HCT116 (cell line): ENCODE measurements at regions not wholly inside any gene's neighbourhood (a gene's known extent, or its start where the extent isn't known, plus 50 kb on each side); places are given as distances from the start of the nearest gene placed in this dataset.
"Not testable (repeated sequence)": the region's sequence is repeated elsewhere in the genome, so short reads cannot be mapped to it uniquely, and the experiment has no call there.

Experiments used
- ATAC-seq: fragments of 200-7000 bp; cut with Tn5 transposase; 2 replicates; pipeline ENCODE4 v1.9.1; 2020; ENCODE audit warnings: mild to moderate bottlenecking, moderate library complexity
- BruUV-seq: library from RNA; stranded (reverse); fragments of 400-500 nt; replicated peaks from 2 replicates; lab custom pipeline; 2021; lab: Mats Ljungman, UMichigan
- CTCF ChIA-PET: fragments of 300-600 bp; sonication (Branson Sonifier 250); formaldehyde crosslinking; loops from one replicate; lab custom pipeline; 2021; ENCODE audit warnings: antibody characterized with exemption; lab: Charles Lee
- POLR2A ChIA-PET: fragments of 300-600, 350-600 bp; sonication (Branson Sonifier 250); formaldehyde crosslinking; loops from one replicate; lab custom pipeline; 2021; ENCODE audit warnings: antibody characterized with exemption; lab: Charles Lee
- RAD21 ChIA-PET, 2 experiments: fragments of 300-600 bp; sonication (Branson Sonifier 250); formaldehyde crosslinking; loops; one replicate each; lab custom pipeline; 2023; ENCODE audit warnings: low total read pairs in 2 of 2; ENCODE audit not compliant: uncharacterized antibody in 2 of 2, unreplicated experiment in 2 of 2, low non-redundant PET in 1 of 2; lab: Charles Lee
- DNase-seq: peaks from one replicate; pipeline ENCODE4 v3.0.0-alpha.2; 2010; ENCODE audit warnings: low read depth, low spot score
- H2AFZ ChIP-seq: fragments of 200-600 bp; shearing (Covaris generic), sonication (generic); 2 replicates; pipeline ENCODE4 v1.6.1; 2017; ENCODE audit warnings: low read depth, mixed run types, mixed read lengths, antibody characterized with exemption, low read length; ENCODE audit not compliant: poor library complexity, severe bottlenecking
- H3K27ac ChIP-seq: 2 replicates; pipeline ENCODE4 v1.5.1; 2012; ENCODE audit warnings: low read depth, low read length
- H3K27me3 ChIP-seq: fragments of 200-600 bp; sonication (generic); 2 replicates; pipeline ENCODE4 v1.6.1; 2016; ENCODE audit warnings: mixed run types, low read length, mixed read lengths; ENCODE audit not compliant: insufficient read depth
- H3K36me3 ChIP-seq, 2 experiments: fragments of 200-500 bp in 1 of 2; fragments of 200-600 bp in 1 of 2; sonication (Bioruptor generic) in 1 of 2; sonication (generic) in 1 of 2; 2 replicates each; pipeline versions ENCODE4 v1.5.1 to v1.6.1; 2014 to 2016; ENCODE audit warnings: low read length in 2 of 2, inconsistent platforms in 1 of 2, mixed read lengths in 1 of 2, mixed run types in 1 of 2; ENCODE audit not compliant: insufficient read depth in 2 of 2, control insufficient read depth in 1 of 2
- H3K4me1 ChIP-seq, 2 experiments: fragments of 200-600 bp in 1 of 2; sonication (generic) in 1 of 2; 2 replicates each; pipeline versions ENCODE4 v1.5.1 to v1.6.1; 2012 to 2017; ENCODE audit warnings: low read length in 2 of 2, inconsistent platforms in 1 of 2, mild to moderate bottlenecking in 1 of 2, mixed read lengths in 1 of 2, mixed run types in 1 of 2, moderate library complexity in 1 of 2; ENCODE audit not compliant: insufficient read depth in 2 of 2, control insufficient read depth in 1 of 2
- H3K4me2 ChIP-seq: fragments of 200-600 bp; sonication (generic); 2 replicates; pipeline ENCODE4 v1.6.1; 2017; ENCODE audit warnings: mixed run types, low read length, mixed read lengths
- H3K4me3 ChIP-seq, 2 experiments: fragments of 200-600 bp in 1 of 2; sonication (generic) in 1 of 2; replicated peaks in 1 of 2; 2 replicates each; pipeline ENCODE4 v1.5.1; 2011 to 2016; ENCODE audit warnings: low read length in 2 of 2, control low read depth in 1 of 2, low read depth in 1 of 2, mild to moderate bottlenecking in 1 of 2, mixed read lengths in 1 of 2, mixed run types in 1 of 2
- H3K79me2 ChIP-seq: fragments of 200-600 bp; sonication (generic); 2 replicates; pipeline ENCODE4 v1.6.1; 2017; ENCODE audit warnings: mild to moderate bottlenecking, mixed run types, low read length, moderate library complexity, mixed read lengths; ENCODE audit not compliant: insufficient read depth
- H3K9ac ChIP-seq: fragments of 200-600 bp; sonication (generic); 2 replicates; pipeline ENCODE4 v1.6.1; 2016; ENCODE audit warnings: low read length, mixed read lengths
- H3K9me2 ChIP-seq: fragments of 200-600 bp; sonication (generic), shearing (Covaris generic); 2 replicates; pipeline ENCODE4 v1.6.1; 2017; ENCODE audit warnings: mixed run types, mild to moderate bottlenecking, moderate library complexity; ENCODE audit not compliant: insufficient read depth
- H3K9me3 ChIP-seq, 2 experiments: fragments of 200-500 bp in 1 of 2; fragments of 200-600 bp in 1 of 2; sonication (Bioruptor generic) in 1 of 2; sonication (generic) in 1 of 2; 2 replicates each; pipeline ENCODE4 v1.6.1; 2014 to 2017; ENCODE audit warnings: low read length in 2 of 2, mixed read lengths in 2 of 2, inconsistent platforms in 1 of 2, low read depth in 1 of 2, mild to moderate bottlenecking in 1 of 2, mixed run types in 1 of 2, moderate library complexity in 1 of 2; ENCODE audit not compliant: control insufficient read depth in 1 of 2, insufficient read depth in 1 of 2
- H4K20me1 ChIP-seq: fragments of 200-600 bp; sonication (generic), shearing (Covaris generic); 2 replicates; pipeline ENCODE4 v1.6.1; 2017; ENCODE audit warnings: mixed run types, mild to moderate bottlenecking, moderate library complexity; ENCODE audit not compliant: insufficient read depth
- intact Hi-C: fragments of 100-400 bp; cut with micrococcal nuclease; formaldehyde crosslinking; loops from 2 replicates; pipeline ENCODE4 v1.10.0; 2022

DNA sequence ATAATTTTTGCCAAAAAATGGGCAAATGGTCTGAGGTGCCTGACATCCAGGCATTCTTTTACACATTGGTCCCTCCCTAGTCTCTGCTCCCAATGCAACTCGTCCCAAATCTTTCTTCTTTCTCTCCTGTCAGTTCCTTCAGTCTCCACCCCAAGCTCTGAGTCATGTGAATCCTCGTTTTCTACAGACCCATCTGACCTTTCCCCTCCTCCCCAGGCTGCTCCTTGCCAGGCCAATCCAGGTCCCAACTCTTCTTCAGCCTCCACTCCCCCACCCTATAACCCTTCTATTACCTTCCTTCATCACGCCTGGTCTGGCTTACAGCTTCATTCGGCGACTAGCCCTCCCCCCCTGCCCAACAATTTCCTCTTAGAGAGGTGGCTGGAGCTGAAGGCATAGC, 55.3 kb downstream of the BBS10 start:
- H3K27ac ChIP-seq, intact Hi-C loops, H3K79me2 ChIP-seq, DNase-seq, H4K20me1 ChIP-seq, POLR2A ChIA-PET, H3K9me3 ChIP-seq, H3K36me3 ChIP-seq, CTCF ChIA-PET, BruUV-seq, H3K9ac ChIP-seq, H2AFZ ChIP-seq, ATAC-seq, H3K4me3 ChIP-seq, H3K27me3 ChIP-seq, H3K9me2 ChIP-seq, RAD21 ChIA-PET, H3K4me2 ChIP-seq: not testable (repeated sequence)
- H3K4me1 ChIP-seq, result peaks cover 2 to 13% of the 10 kb centered on the region in 2 experiments; a peak in 1 of 4 replicates

GRCh38 chr12:76292305-76292704, 55.9 kb downstream of the BBS10 start:
- H3K36me3 ChIP-seq, ATAC-seq, H3K27ac ChIP-seq, H3K9me2 ChIP-seq, H3K79me2 ChIP-seq, H3K4me3 ChIP-seq, DNase-seq, H3K27me3 ChIP-seq, POLR2A ChIA-PET, BruUV-seq, H4K20me1 ChIP-seq, H3K9me3 ChIP-seq, H2AFZ ChIP-seq, RAD21 ChIA-PET, H3K9ac ChIP-seq, CTCF ChIA-PET, intact Hi-C loops: not testable (repeated sequence)
- Histone ChIP-seq H3K4me1 (peaks cover 2 to 13% of the 10 kb centered on the region in 2 experiments; a peak in 1 of 4 replicates), H3K4me2 (peak overlapping the region; percentile 30; the same call in 1 of the 2 replicates)
